Activated CD4-positive, alpha-beta T cell treated with anti-CD3 and anti-CD28 coated beads, Interleukin-2, Interleukin-4, amounts not matched to agents 100 ng/mL and 50 ng/mL, durations not matched to agents 16 hours and 8 hours (primary cell): ENCODE measurements at regions not wholly inside any gene's neighbourhood (a gene's known extent, or its start where the extent isn't known, plus 50 kb on each side); places are given as distances from the start of the nearest gene placed in this dataset.
"Not testable (repeated sequence)": the region's sequence is repeated elsewhere in the genome, so short reads cannot be mapped to it uniquely, and the experiment has no call there.

ENCODE experiments used
- DNase-seq: peaks from one replicate; pipeline ENCODE4 v3.0.0-alpha.2; 2020; ENCODE audit warnings: low spot score

- DNase-seq = no peak
Observed at GRCh38 chr7:155377838-155378579, 79.9 kb upstream of the EN2 start.

DNA sequence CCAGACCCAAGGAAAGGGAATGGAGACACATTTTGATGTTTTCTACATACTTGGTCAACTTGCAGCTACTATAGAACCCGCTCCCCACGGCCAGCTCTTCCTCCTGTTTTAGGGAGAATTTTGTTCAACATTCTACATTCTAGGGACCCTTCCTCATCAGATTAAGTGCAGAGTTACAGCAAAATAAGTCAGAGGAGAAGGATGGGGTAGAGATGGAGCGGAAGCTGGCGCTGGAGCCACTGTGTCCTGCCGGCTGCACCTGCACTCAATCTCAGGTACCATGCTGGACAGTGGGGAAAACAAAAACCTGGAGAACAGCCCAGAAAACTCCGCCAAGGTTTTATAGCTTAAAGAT lies 79.4 kb upstream of the EN2 start:
- no peak for DNase-seq

GRCh38 chr7:155378959-155379871 lies 78.7 kb upstream of the EN2 start:
- no peak for DNase-seq

- DNase-seq = peak; percentile 76
Observed at GRCh38 chr7:155380221-155380861, 77.6 kb upstream of the EN2 start.

- no peak for DNase-seq
Observed at GRCh38 chr7:155380976-155381851, 76.7 kb upstream of the EN2 start.

DNA sequence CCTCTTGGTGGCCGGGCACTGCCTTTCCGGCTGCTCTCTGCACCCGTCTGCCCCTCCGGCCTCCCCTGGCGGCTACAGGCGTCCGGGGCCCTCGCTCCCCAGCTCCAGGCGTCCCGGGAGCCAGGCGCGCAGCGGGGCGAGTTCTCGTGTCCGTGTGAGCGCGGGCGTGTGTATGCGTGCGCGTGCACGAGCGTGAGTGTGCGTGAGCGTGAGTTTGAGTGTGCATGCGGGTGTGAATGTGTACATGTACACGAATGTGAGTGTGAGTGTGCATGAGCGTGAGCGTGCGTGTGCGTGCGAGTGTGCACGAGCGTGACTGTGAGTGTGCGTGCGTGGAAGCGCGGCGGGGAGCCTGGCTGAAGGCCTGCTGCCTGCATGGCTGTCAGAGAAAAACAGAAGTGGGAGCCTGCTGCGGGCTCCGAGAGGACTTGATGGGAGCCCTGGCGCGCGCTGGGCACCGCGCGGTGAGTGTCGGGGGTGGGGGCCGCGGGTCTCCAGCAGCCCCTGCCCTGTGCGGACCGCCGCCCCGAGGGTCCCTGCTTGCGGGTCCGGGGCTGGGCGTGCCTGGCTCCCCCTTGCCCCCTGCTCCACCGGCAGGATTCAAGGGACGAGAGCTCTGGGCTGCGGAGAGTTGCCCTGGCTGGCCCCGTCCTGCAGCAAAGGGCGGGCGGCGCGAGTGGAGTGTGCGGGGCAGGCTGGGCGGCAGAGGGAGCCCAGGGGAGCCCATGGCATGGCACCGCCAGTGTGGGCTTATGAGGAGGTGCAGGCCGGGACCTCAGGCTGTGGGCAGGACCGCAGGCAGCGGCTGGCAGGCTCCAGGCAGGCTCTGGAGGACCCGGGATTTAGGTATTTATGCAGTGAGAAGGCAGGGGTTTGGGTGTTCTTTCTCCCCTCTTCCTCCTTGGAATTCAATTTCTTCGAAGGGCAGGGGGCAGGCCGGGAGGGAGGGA lies 75.8 kb upstream of the EN2 start:
- DNase-seq = no peak

GRCh38 chr7:155382802-155383171 lies 75.1 kb upstream of the EN2 start:
- DNase-seq = no peak

GRCh38 chr7:155383756-155384491 lies 74.0 kb upstream of the EN2 start:
- DNase-seq = no peak

DNA sequence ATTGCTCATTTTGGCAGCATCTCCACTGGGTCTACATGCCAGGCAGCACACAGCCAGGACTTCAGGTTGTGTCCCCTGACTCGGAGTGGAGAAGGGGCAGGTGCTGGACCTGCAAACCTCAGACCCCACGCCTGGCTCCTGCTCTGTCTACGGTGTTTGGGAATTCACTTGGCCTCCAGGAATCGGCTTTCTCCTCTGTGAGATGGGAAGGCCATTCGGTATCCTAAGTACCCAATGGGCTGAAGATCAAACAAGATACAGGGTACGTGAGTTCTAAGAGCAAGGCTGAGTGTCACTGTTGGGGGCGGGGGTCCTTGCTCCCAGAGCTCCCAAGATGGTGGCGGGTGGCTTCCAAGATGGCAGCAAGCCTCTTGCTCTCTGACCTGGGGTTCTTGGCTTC lies 73.2 kb upstream of the EN2 start:
- no peak for DNase-seq

GRCh38 chr7:155385182-155385581 lies 72.7 kb upstream of the EN2 start:
- not testable (repeated sequence) for DNase-seq

GRCh38 chr7:155386608-155387007 lies 71.3 kb upstream of the EN2 start:
- DNase-seq = no peak

DNA sequence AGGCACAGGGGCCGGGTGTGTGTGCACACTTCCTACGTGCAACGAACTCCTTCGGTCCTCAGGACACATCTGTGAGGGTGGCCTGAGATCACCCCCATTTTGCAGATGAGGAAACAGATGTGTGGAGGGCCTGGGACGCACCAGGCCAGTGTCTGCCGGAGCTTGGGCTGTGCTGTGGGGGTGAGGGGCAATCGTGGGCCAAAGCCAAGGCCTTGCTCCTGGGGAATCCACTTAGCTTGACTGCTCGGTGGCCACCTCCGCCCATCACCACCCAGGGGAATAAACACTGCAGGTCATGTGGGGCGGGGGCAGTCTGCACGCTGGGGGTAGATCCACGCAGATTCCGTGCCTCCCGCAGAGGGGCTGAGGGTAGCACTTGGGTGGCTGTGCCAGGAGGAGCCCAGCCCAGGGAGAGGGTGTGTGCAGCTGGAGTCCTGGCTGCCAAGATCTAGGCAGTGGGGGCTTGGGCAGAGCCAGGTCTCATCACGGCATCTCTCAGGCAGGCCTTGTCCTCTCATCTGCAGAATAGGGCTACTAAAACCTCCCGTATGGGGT lies 70.8 kb upstream of the EN2 start:
- no peak for DNase-seq

DNA sequence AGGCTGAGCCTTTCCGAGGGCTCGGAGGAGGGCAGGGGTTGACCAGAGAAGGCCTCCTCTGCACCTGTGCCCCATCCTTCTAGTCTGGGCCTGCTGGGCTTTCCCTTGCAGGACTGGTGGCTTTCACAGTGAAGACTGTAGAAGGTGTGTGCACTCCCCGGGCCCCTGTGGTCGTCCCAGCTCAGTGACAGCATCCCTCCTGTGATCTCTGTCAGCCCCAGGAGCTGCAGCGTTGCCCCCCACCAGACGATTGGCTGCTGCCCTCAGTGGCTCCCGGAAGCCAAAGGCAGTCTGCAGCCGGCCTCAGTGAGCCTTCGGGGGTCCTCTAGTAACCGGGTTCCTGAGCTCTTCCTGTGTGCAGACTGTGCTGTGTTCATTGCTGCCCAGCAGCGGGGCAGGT lies 69.4 kb upstream of the EN2 start:
- no peak for DNase-seq

GRCh38 chr7:155391414-155391813 lies 66.5 kb upstream of the EN2 start:
- no peak for DNase-seq

DNA sequence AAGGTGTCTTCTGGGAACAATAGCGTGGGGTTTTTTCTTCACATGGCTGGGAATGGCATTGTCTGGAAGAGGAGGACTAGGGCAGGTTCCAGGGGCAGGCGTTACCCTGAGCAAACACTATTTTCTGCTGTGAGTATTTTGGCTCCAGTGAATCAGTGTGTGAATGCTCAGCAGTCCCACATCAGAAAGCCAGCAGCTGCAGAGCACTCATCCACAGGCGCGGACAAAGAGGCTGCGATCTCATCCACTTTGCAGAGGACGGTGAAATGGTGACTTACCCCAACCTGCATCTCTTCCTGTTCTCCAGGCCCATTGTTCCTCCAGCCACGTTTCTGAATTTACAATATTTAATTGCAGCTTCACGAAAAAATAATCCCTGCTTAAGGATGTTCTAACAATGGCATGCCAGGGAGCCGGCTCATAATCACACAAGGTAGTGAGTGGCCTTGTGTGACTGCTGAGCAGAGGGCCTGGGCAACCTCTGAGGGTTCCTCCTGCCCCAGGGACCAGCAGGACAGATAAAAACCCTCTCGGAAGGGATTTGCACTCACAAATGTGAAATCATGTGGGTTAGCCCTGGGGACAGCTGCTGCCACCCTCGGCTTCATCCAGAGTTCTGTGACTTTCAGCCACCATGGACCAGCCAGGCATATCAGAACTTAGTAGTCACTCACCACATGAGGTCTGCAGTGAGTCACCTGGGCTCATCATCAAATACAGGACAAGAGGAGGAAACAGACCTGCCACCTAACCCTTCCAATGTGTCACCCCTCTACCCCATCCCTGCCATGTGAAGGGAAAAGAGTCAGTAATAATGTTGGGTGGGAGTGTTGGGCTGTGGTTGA lies 65.0 kb upstream of the EN2 start:
- DNase-seq = no peak

- DNase-seq = no peak
Observed at GRCh38 chr7:155394413-155394812, 63.5 kb upstream of the EN2 start.

- DNase-seq = no peak
Observed at GRCh38 chr7:155395176-155395797, 62.6 kb upstream of the EN2 start.

DNA sequence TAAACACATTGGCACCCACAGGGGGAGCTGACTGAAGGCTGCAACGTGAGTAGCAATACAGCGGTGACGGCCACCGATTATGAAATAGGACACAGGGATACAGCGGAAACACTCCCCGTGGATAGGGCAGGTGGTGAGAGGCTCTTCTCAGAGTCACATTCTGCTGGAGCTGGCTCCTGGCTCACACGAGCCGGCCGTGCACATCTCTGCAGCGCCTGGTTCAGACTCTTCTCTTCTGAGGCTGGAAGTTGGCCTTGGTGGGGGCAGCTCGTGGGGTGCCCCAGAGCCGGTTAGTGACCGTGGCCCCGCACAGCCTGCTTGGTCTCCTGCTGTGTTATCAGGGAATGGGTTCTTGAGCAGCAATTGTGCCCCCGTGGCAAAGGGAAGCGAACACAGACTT lies 61.3 kb upstream of the EN2 start:
- DNase-seq = no peak
